Mucosa of gallbladder (tissue), 1 donor: ENCODE measurements at regions not wholly inside any gene's neighbourhood (a gene's known extent, or its start where the extent isn't known, plus 50 kb on each side); places are given as distances from the start of the nearest gene placed in this dataset.

Experiments
- DNase-seq: peaks from one replicate; pipeline ENCODE4 v3.0.0-alpha.2; 2020; ENCODE audit warnings: low spot score
- donor health status: DM: no; HTN: no; CAD: no.

- DNase-seq = no peak
Measured at GRCh38 chr6:81818901-81819361, 66.5 kb upstream of the TENT5A start.

GRCh38 chr6:81816380-81816779 lies 63.9 kb upstream of the TENT5A start:
- peak; percentile 16 for DNase-seq

- no peak for DNase-seq
Measured at GRCh38 chr6:81814370-81815076, 62.0 kb upstream of the TENT5A start.

- no peak for DNase-seq
Measured at GRCh38 chr6:81813305-81813704, 60.8 kb upstream of the TENT5A start.

GRCh38 chr6:81812401-81812800 lies 59.9 kb upstream of the TENT5A start:
- no peak for DNase-seq

- no peak for DNase-seq
Measured at GRCh38 chr6:81808851-81809570, 56.5 kb upstream of the TENT5A start.

- DNase-seq = no peak
Measured at GRCh38 chr6:81806793-81807565, 54.5 kb upstream of the TENT5A start.

- DNase-seq = no peak
Measured at GRCh38 chr6:81802356-81802755, 49.9 kb upstream of the TENT5A start.
